A549 (cell line): ENCODE measurements at regions not wholly inside any gene's neighbourhood (a gene's known extent, or its start where the extent isn't known, plus 50 kb on each side); places are given as distances from the start of the nearest gene placed in this dataset.

Experiments used
- ATAC-seq, 2 experiments: fragments of 200-7000 bp in 1 of 2; fragments of >200 bp in 1 of 2; cut with Nextera tagmentation in 1 of 2; cut with Tn5 transposase in 1 of 2; 3 replicates each; pipeline versions ENCODE4 v1.8.0 to v1.9.1; 2018 to 2020; ENCODE audit warnings: mild to moderate bottlenecking in 1 of 2, moderate library complexity in 1 of 2
- CTCF ChIA-PET: fragments of 300-600 bp; sonication (Branson Sonifier 250); formaldehyde crosslinking; extraction: SDS; loops from one replicate; lab custom pipeline; 2021; ENCODE audit warnings: antibody characterized with exemption, inconsistent platforms; lab: Yijun Ruan, JAX
- POLR2A ChIA-PET: fragments of 350-600 bp; formaldehyde crosslinking; extraction: SDS; loops from one replicate; lab custom pipeline; 2021; ENCODE audit warnings: antibody characterized with exemption, inconsistent platforms; lab: Yijun Ruan, JAX
- DNase-seq, 2 experiments: peaks; one replicate each; pipeline versions ENCODE4 v3.0.0 to v3.0.0-alpha.2; 2011 to 2016; ENCODE audit warnings: low read depth in 1 of 2, low spot score in 1 of 2
- FAIRE-seq: peaks from 2 replicates; lab custom pipeline; 2011; peaks lifted over from hg19 to GRCh38; lab: Jason Lieb, UNC
- H3K27ac ChIP-seq, 2 experiments: fragments of >200 bp; sonication (Bioruptor Twin); formaldehyde crosslinking; 3 replicates each; pipeline ENCODE4 v1.5.1; 2016 to 2017
- H3K4me1 ChIP-seq: fragments of >200 bp; sonication (Bioruptor Twin); formaldehyde crosslinking; 3 replicates; pipeline ENCODE4 v1.6.1; 2016
- H3K4me2 ChIP-seq: fragments of >200 bp; sonication (Bioruptor Twin); formaldehyde crosslinking; 3 replicates; pipeline ENCODE4 v1.6.1; 2016
- H3K4me3 ChIP-seq: fragments of >200 bp; sonication (Bioruptor Twin); formaldehyde crosslinking; 3 replicates; pipeline ENCODE4 v1.5.1; 2016
- H3K9me3 ChIP-seq: fragments of >200 bp; sonication (Bioruptor Twin); formaldehyde crosslinking; 3 replicates; pipeline ENCODE4 v1.6.1; 2016
- BHLHE40 ChIP-seq: IDR thresholded peaks from 2 replicates; pipeline ENCODE4 v1.6.1; 2012; ENCODE audit warnings: low read depth, low read length, inconsistent platforms
- CHD2 ChIP-seq: fragments of 150-350 bp; IDR thresholded peaks from 2 replicates; pipeline ENCODE4 v1.6.1; 2014; ENCODE audit warnings: low read length; ENCODE audit not compliant: partially characterized antibody
- CHD4 ChIP-seq: fragments of 200-600 bp; sonication (generic); IDR thresholded peaks from 2 replicates; pipeline ENCODE4 v1.6.1; 2016; ENCODE audit warnings: antibody characterized with exemption, mild to moderate bottlenecking, borderline replicate concordance
- E2F6 ChIP-seq: IDR thresholded peaks from 2 replicates; pipeline ENCODE4 v1.6.1; 2012; ENCODE audit warnings: low read depth, borderline replicate concordance
- EHF ChIP-seq: fragments of 250-450 bp; sonication (Bioruptor Pico); IDR thresholded peaks from 2 replicates; pipeline ENCODE4 v1.5.0; 2020; ENCODE audit warnings: mild to moderate bottlenecking
- FOSL2 ChIP-seq, 2 experiments: fragments of 450-650 bp in 1 of 2; fragments of >200 bp in 1 of 2; sonication (Bioruptor Twin) in 1 of 2; formaldehyde crosslinking; IDR thresholded peaks; 2 replicates each; pipeline versions ENCODE4 v1.5.0 to v1.6.1; 2016 to 2020; ENCODE audit warnings: mild to moderate bottlenecking in 1 of 2, moderate library complexity in 1 of 2
- HDAC2 ChIP-seq: fragments of 200-600 bp; sonication (generic); IDR thresholded peaks from 2 replicates; pipeline ENCODE4 v1.6.1; 2016
- HES2 ChIP-seq: fragments of >200 bp; sonication (Bioruptor Twin); formaldehyde crosslinking; IDR thresholded peaks from 2 replicates; pipeline ENCODE4 v1.6.1; 2016
- HMGXB4 ChIP-seq: fragments of 250-450 bp; sonication (Bioruptor Pico); IDR thresholded peaks from 2 replicates; pipeline ENCODE4 v1.5.0; 2021; ENCODE audit warnings: mild to moderate bottlenecking, moderate library complexity, borderline replicate concordance
- HOXA7 ChIP-seq: fragments of 250-450 bp; sonication (Bioruptor Pico); IDR thresholded peaks from 2 replicates; pipeline ENCODE4 v1.5.0; 2020; ENCODE audit warnings: mild to moderate bottlenecking, moderate library complexity
- HOXB13 ChIP-seq: fragments of 250-450 bp; sonication (Bioruptor Pico); IDR thresholded peaks from 2 replicates; pipeline ENCODE4 v1.5.0; 2020; ENCODE audit warnings: low read depth, mild to moderate bottlenecking, moderate library complexity
- HOXB5 ChIP-seq: fragments of 250-450 bp; sonication (Bioruptor Pico); IDR thresholded peaks from 2 replicates; pipeline ENCODE4 v1.5.0; 2020; ENCODE audit warnings: mild to moderate bottlenecking, moderate library complexity
- KDM5A ChIP-seq: fragments of 200-600 bp; sonication (generic); IDR thresholded peaks from 2 replicates; pipeline ENCODE4 v1.6.1; 2016; ENCODE audit warnings: antibody characterized with exemption, mild to moderate bottlenecking
- MYC ChIP-seq: IDR thresholded peaks from 2 replicates; pipeline ENCODE4 v1.6.1; 2012; ENCODE audit warnings: mild to moderate bottlenecking, inconsistent platforms, low read length, improper control_type of control experiment, borderline replicate concordance
- NFE2L2 ChIP-seq: fragments of 150-350 bp; conservative IDR thresholded peaks from 2 replicates; pipeline ENCODE4 v1.6.1; 2014; ENCODE audit warnings: low read length
- NPAS2 ChIP-seq: fragments of 250-450 bp; sonication (Bioruptor Pico); IDR thresholded peaks from 2 replicates; pipeline ENCODE4 v1.8.0; 2022; ENCODE audit warnings: mild to moderate bottlenecking, moderate library complexity, borderline replicate concordance
- NR3C1 ChIP-seq: fragments of >200 bp; sonication (Bioruptor Twin); formaldehyde crosslinking; IDR thresholded peaks from 3 replicates; pipeline ENCODE4 v1.6.1; 2017
- PBX3 ChIP-seq: IDR thresholded peaks from 2 replicates; pipeline ENCODE4 v1.6.1; 2012
- POLR2A ChIP-seq: IDR thresholded peaks from 2 replicates; pipeline ENCODE4 v1.6.1; 2012; ENCODE audit warnings: mild to moderate bottlenecking, low read length
- RCOR1 ChIP-seq: fragments of 150-350 bp; IDR thresholded peaks from 2 replicates; pipeline ENCODE4 v1.6.1; 2014; ENCODE audit warnings: antibody characterized with exemption, low read length, low read depth
- REST ChIP-seq: fragments of 200-600 bp; sonication (generic); IDR thresholded peaks from 2 replicates; pipeline ENCODE4 v1.6.1; 2016; ENCODE audit warnings: antibody characterized with exemption, mild to moderate bottlenecking, moderate library complexity
- RFX5 ChIP-seq: fragments of 450-650 bp; IDR thresholded peaks from 2 replicates; pipeline ENCODE4 v1.7.1; 2014; ENCODE audit warnings: antibody characterized with exemption, mild to moderate bottlenecking, moderate library complexity
- SMC3 ChIP-seq: fragments of >200 bp; sonication (Bioruptor Twin); formaldehyde crosslinking; IDR thresholded peaks from 3 replicates; pipeline ENCODE4 v1.6.1; 2018; ENCODE audit warnings: inconsistent platforms
- TFCP2L1 ChIP-seq: fragments of 250-450 bp; sonication (Bioruptor Pico); IDR thresholded peaks from 2 replicates; pipeline ENCODE4 v1.5.0; 2021; ENCODE audit warnings: mild to moderate bottlenecking
- TP53 ChIP-seq: fragments of 250-450 bp; sonication (Bioruptor Pico); IDR thresholded peaks from 2 replicates; pipeline ENCODE4 v1.5.0; 2021; ENCODE audit warnings: mild to moderate bottlenecking, moderate library complexity
- USF2 ChIP-seq: fragments of 450-650 bp; IDR thresholded peaks from 2 replicates; pipeline ENCODE4 v1.6.1; 2014; ENCODE audit warnings: antibody characterized with exemption
- ZC3H11A ChIP-seq: fragments of 450-650 bp; IDR thresholded peaks from 2 replicates; pipeline ENCODE4 v1.6.1; 2014; ENCODE audit warnings: antibody characterized with exemption, mild to moderate bottlenecking
- ZSCAN20 ChIP-seq: fragments of 250-450 bp; sonication (Bioruptor Pico); IDR thresholded peaks from 2 replicates; pipeline ENCODE4 v1.8.0; 2022; ENCODE audit warnings: mild to moderate bottlenecking, moderate library complexity
- WGBS: methylation state at CpG from one replicate; pipeline ENCODE4 v1.1.6; 2017; ENCODE audit errors: missing lambda C conversion rate; 5-methylcytosine and 5-hydroxymethylcytosine counted together

- Histone ChIP-seq H3K4me3 (no peak overlapping the region), H3K27ac (no peak overlapping the region), H3K9me3 (peaks cover 4% of the 10 kb centered on the region; the same call in 1 of the 3 replicates), H3K4me1 (no peaks in the 10 kb centered on the region), H3K4me2 (no peak overlapping the region)
- ChIA-PET CTCF (no interaction called here), POLR2A (no interaction called here)
- ATAC-seq = no peak
- no peak for FAIRE-seq
- TF ChIP-seq CHD4 = no peak
- TF ChIP-seq HMGXB4 (CRISPR knock-in tag) = no peak
- no peak for TF ChIP-seq CHD2
- no peak for TF ChIP-seq ZSCAN20 (CRISPR knock-in tag)
- no peak for TF ChIP-seq NFE2L2
- TF ChIP-seq RCOR1 = no peak
- TF ChIP-seq HOXB13 (CRISPR knock-in tag) = no peak
- TF ChIP-seq TFCP2L1 = no peak
- no peak for TF ChIP-seq HOXA7
- no peak for TF ChIP-seq USF2
- no peak for TF ChIP-seq HDAC2
- TF ChIP-seq RFX5 = no peak
- no peak for TF ChIP-seq NR3C1
- no peak for TF ChIP-seq HOXB5
- TF ChIP-seq EHF = no peak
- no peak for TF ChIP-seq POLR2A
- DNase-seq = no peak
- WGBS = 87% methylated on average over 7 of the region's 7 CpGs
Observed at GRCh38 chr11:70762810-70763209, 364.5 kb downstream of the CTTN start.

GRCh38 chr11:70763606-70764005, 365.3 kb downstream of the CTTN start:
- CTCF ChIA-PET = no interaction called here
- WGBS = 75% methylated on average over 3 of the region's 3 CpGs
- Histone ChIP-seq H3K27ac (no peak overlapping the region), H3K4me2 (no peak overlapping the region), H3K4me1 (no peaks in the 10 kb centered on the region)
- ATAC-seq (peak in 1 of 2 experiments; percentile 20; a peak in 1 of 6 replicates), DNase-seq (no peak)
- TF ChIP-seq BHLHE40 (no peak), TP53 (CRISPR knock-in tag) (no peak), FOSL2 (IDR thresholded peaks at IDR 0.05) (no peak), FOSL2 (CRISPR knock-in tag; IDR thresholded peaks at IDR 0.05) (no peak), HOXA7 (no peak), HES2 (no peak), E2F6 (no peak), ZC3H11A (no peak), SMC3 (no peak), NPAS2 (CRISPR knock-in tag) (no peak), TFCP2L1 (no peak), MYC (no peak), PBX3 (no peak), KDM5A (no peak), REST (no peak)
- TF ChIP-seq, all 56 proteins: peak for 0
- Histone ChIP-seq H3K4me3 (no peak overlapping the region), H3K9me3 (peaks cover 4% of the 10 kb centered on the region; the same call in 1 of the 3 replicates)
- POLR2A ChIA-PET = no interaction called here
- FAIRE-seq = no peak
